ENCODE measurements at regions not wholly inside any gene's neighbourhood (a gene's known extent, or its start where the extent isn't known, plus 50 kb on each side); places are given as distances from the start of the nearest gene placed in this dataset.

GRCh38 chr2:104648376-104648775 lies 205.5 kb upstream of the POU3F3 start (continued):
- TF ChIP-seq POU5F1 (IDR thresholded peaks at IDR 0.05; ENCODE audit: low read depth, low read length) = no peak
- no peak for TF ChIP-seq CHD1 (IDR thresholded peaks at IDR 0.05; ENCODE audit: low read depth, low read length)

Measured in H1 (cell line).